Neural cell (in vitro differentiated cells): ENCODE measurements at regions not wholly inside any gene's neighbourhood (a gene's known extent, or its start where the extent isn't known, plus 50 kb on each side); places are given as distances from the start of the nearest gene placed in this dataset.

Experiments
- EP300 ChIP-seq: fragments of 450-650 bp; conservative IDR thresholded peaks from 2 replicates; pipeline ENCODE4 v1.6.1; 2014; ENCODE audit warnings: antibody characterized with exemption, mild to moderate bottlenecking, moderate library complexity; ENCODE audit not compliant: poor library complexity, severe bottlenecking
- EZH2 ChIP-seq: fragments of 200-600, 300-800 bp; shearing (Covaris generic), sonication (generic); IDR thresholded peaks from 2 replicates; pipeline ENCODE4 v1.6.1; 2014; ENCODE audit warnings: antibody characterized with exemption, low read length, borderline replicate concordance, mild to moderate bottlenecking; ENCODE audit not compliant: insufficient read depth, poor library complexity, severe bottlenecking
- MXI1 ChIP-seq: fragments of 450-650 bp; conservative IDR thresholded peaks from 2 replicates; pipeline ENCODE4 v1.6.1; 2014; ENCODE audit warnings: antibody characterized with exemption, mild to moderate bottlenecking; ENCODE audit not compliant: poor library complexity, severe bottlenecking
- POLR2AphosphoS5 ChIP-seq: IDR thresholded peaks from 2 replicates; pipeline ENCODE4 v1.6.1; 2012
- RAD21 ChIP-seq: fragments of 450-650 bp; conservative IDR thresholded peaks from 2 replicates; pipeline ENCODE4 v1.6.1; 2014; ENCODE audit warnings: antibody characterized with exemption, mild to moderate bottlenecking, moderate library complexity
- SMC3 ChIP-seq: fragments of 450-650 bp; conservative IDR thresholded peaks from 2 replicates; pipeline ENCODE4 v1.6.1; 2014; ENCODE audit warnings: antibody characterized with exemption, mild to moderate bottlenecking, moderate library complexity; ENCODE audit not compliant: poor library complexity
- TAF1 ChIP-seq: IDR thresholded peaks from 2 replicates; pipeline ENCODE4 v1.6.1; 2012; ENCODE audit warnings: low read depth
- TF ChIP-seq, protein P1 (sequence below): fragments of 450-650 bp; IDR thresholded peaks from 2 replicates; pipeline ENCODE4 v1.5.1; 2014; ENCODE audit warnings: antibody characterized with exemption, mild to moderate bottlenecking, moderate library complexity; ENCODE audit not compliant: poor library complexity, severe bottlenecking
- TF ChIP-seq, protein P2 (sequence below): IDR thresholded peaks from 2 replicates; pipeline ENCODE4 v1.6.1; 2012; ENCODE audit warnings: borderline replicate concordance

DNA sequence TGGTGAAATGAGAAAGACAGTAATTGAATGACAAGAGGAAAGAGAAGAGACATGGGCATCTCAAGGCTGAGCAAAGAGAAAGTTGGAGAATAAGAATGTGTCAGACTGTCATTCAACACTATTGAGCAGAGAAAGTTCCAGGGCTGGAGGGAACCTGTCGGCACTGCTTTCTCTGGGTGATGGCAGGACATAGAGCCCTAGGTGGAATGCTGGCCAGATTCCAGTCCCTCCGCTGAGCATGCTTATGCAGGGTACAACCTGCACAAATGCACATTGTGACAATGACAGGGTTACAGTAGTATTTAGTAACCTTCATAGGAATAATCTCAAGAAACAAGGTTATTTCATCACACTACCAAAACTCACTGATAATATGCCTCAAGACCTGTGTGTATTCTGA, 582.8 kb downstream of the ADCYAP1 start:
- TF ChIP-seq EP300 (no peak), RAD21 (no peak), EZH2 (no peak), POLR2AphosphoS5 (no peak), TAF1 (no peak), SMC3 (no peak), MXI1 (no peak)
- TF ChIP-seq, protein P1, sequence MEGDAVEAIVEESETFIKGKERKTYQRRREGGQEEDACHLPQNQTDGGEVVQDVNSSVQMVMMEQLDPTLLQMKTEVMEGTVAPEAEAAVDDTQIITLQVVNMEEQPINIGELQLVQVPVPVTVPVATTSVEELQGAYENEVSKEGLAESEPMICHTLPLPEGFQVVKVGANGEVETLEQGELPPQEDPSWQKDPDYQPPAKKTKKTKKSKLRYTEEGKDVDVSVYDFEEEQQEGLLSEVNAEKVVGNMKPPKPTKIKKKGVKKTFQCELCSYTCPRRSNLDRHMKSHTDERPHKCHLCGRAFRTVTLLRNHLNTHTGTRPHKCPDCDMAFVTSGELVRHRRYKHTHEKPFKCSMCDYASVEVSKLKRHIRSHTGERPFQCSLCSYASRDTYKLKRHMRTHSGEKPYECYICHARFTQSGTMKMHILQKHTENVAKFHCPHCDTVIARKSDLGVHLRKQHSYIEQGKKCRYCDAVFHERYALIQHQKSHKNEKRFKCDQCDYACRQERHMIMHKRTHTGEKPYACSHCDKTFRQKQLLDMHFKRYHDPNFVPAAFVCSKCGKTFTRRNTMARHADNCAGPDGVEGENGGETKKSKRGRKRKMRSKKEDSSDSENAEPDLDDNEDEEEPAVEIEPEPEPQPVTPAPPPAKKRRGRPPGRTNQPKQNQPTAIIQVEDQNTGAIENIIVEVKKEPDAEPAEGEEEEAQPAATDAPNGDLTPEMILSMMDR: no peak
- TF ChIP-seq, protein P2, sequence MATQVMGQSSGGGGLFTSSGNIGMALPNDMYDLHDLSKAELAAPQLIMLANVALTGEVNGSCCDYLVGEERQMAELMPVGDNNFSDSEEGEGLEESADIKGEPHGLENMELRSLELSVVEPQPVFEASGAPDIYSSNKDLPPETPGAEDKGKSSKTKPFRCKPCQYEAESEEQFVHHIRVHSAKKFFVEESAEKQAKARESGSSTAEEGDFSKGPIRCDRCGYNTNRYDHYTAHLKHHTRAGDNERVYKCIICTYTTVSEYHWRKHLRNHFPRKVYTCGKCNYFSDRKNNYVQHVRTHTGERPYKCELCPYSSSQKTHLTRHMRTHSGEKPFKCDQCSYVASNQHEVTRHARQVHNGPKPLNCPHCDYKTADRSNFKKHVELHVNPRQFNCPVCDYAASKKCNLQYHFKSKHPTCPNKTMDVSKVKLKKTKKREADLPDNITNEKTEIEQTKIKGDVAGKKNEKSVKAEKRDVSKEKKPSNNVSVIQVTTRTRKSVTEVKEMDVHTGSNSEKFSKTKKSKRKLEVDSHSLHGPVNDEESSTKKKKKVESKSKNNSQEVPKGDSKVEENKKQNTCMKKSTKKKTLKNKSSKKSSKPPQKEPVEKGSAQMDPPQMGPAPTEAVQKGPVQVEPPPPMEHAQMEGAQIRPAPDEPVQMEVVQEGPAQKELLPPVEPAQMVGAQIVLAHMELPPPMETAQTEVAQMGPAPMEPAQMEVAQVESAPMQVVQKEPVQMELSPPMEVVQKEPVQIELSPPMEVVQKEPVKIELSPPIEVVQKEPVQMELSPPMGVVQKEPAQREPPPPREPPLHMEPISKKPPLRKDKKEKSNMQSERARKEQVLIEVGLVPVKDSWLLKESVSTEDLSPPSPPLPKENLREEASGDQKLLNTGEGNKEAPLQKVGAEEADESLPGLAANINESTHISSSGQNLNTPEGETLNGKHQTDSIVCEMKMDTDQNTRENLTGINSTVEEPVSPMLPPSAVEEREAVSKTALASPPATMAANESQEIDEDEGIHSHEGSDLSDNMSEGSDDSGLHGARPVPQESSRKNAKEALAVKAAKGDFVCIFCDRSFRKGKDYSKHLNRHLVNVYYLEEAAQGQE: no peak
